Breast epithelium (tissue), 3 donors: ENCODE measurements at regions not wholly inside any gene's neighbourhood (a gene's known extent, or its start where the extent isn't known, plus 50 kb on each side); places are given as distances from the start of the nearest gene placed in this dataset.

Experiments
- POLR2A ChIP-seq: fragments of 450-650 bp; IDR thresholded peaks from one replicate; pipeline ENCODE4 v1.6.1; 2016; ENCODE audit warnings: antibody characterized with exemption, mild to moderate bottlenecking, moderate library complexity
- POLR2AphosphoS5 ChIP-seq, 3 donors: sonication (generic); formaldehyde crosslinking; IDR thresholded peaks; one replicate each; pipeline ENCODE4 v1.6.1; 2017; ENCODE audit warnings: antibody characterized with exemption in 3 of 3
- TF ChIP-seq, protein P1 (sequence below), 3 donors: fragments of 450-650 bp; IDR thresholded peaks; one replicate each; pipeline ENCODE4 v1.5.1; 2016 to 2017; ENCODE audit warnings: antibody characterized with exemption in 3 of 3, mild to moderate bottlenecking in 3 of 3, moderate library complexity in 3 of 3

DNA sequence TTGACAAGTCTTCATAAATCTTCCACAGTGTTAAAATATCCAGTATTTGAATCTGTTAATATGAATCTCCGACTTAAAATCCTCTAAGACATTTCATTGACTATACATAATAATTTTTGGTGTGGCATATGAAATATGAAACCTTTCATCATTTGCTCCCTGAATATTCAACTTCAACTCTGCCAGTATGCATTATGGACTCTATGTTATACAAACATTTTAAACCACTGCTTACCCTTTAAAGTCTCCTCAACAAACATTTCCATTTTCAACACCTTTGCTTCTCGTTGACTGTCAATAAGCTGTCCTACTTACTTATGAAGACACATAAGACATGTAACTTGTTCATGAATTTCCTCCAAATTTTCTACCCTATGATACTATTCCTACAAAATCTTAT, 579.4 kb upstream of the SLITRK6 start:
- TF ChIP-seq POLR2A (no peak), POLR2AphosphoS5 (IDR thresholded peaks at IDR 0.05) (no peak)
- TF ChIP-seq, protein P1, sequence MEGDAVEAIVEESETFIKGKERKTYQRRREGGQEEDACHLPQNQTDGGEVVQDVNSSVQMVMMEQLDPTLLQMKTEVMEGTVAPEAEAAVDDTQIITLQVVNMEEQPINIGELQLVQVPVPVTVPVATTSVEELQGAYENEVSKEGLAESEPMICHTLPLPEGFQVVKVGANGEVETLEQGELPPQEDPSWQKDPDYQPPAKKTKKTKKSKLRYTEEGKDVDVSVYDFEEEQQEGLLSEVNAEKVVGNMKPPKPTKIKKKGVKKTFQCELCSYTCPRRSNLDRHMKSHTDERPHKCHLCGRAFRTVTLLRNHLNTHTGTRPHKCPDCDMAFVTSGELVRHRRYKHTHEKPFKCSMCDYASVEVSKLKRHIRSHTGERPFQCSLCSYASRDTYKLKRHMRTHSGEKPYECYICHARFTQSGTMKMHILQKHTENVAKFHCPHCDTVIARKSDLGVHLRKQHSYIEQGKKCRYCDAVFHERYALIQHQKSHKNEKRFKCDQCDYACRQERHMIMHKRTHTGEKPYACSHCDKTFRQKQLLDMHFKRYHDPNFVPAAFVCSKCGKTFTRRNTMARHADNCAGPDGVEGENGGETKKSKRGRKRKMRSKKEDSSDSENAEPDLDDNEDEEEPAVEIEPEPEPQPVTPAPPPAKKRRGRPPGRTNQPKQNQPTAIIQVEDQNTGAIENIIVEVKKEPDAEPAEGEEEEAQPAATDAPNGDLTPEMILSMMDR (IDR thresholded peaks at IDR 0.05), result no peak
